ENCODE measurements at regions not wholly inside any gene's neighbourhood (a gene's known extent, or its start where the extent isn't known, plus 50 kb on each side); places are given as distances from the start of the nearest gene placed in this dataset.

GRCh38 chr2:103525756-103526155, 763.9 kb downstream of the TMEM182 start:
- DNase-seq, result no peak

GRCh38 chr2:103526757-103527156, 764.9 kb downstream of the TMEM182 start:
- no peak for DNase-seq

- no peak for DNase-seq
These were observed 765.4 kb downstream of the TMEM182 start for GRCh38 chr2:103527278-103527677.

- no peak for DNase-seq
These were observed 768.1 kb downstream of the TMEM182 start for GRCh38 chr2:103529798-103530502.

DNA sequence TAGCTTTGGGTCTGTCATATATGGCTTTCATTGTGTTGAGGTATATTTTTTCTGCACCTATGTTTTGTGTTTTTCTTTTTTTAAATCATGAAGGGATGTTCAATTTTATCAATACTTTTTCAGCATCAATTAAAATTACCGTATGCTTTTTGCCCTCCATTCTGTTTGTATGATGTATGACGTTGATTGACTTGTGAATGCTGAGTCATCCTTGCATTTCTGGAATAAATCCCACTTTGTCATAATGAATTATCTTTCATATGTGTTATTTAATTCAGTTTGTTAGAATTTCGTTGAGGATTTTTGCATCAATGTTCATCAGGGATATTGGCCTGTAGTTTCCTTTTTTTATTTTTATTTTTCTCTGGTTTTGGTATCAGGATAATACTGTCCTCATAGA, 790.9 kb downstream of the TMEM182 start:
- no peak for DNase-seq

- DNase-seq, result no peak
These were observed 833.0 kb downstream of the TMEM182 start for GRCh38 chr2:103594823-103595222.

DNA sequence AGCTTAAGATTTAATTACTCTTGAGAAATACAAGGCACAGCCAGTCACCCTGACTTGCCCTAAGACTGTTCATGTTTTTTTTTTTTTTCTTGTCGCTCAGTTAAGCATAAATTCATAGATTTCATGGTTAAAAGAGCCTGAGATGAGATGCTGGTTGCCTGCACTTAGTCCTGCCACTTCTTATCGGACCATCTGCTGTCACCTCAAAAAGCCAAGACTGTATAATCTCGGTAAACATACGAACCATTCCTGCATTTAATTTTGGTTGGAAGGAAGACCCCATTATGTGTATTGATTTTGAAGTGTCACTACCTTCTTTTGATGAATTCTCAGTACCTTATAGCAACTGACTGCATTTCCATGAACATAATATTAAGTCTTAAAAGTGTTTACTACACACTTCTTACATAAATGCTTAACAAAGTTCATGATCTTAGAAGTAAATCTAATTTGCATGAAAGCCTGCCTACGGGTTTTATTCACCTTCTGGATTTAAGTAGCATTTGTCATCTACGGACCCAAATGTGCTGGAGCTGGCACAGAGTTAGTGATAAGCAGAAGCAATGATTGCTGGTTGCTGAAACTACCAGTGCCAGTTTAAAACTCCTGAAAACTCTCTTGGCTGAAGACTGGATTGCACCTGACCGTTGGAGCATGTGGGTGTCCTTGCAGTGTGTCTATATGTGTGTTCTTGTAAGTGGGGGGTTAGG, 843.4 kb downstream of the TMEM182 start:
- DNase-seq, result no peak

GRCh38 chr2:103615611-103616105, 853.8 kb downstream of the TMEM182 start:
- no peak for DNase-seq

DNA sequence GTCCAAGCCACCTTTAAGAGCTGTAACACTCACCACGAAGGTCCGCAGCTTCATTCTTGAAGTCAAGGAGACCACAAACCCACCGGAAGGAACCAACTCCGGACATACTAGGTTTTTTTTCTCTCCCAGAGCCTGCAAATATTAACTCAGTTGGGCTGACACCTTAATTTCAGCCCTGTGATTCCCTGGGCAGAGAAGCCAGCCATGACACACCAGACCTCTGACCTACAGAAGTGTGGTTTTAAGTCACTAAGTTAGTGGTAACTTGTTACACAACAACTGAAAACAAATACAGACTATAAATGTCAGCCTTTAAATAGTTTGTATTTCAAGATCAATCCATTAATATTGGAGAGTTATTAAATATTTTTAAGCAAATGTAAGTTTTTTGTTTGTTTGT, 855.1 kb downstream of the TMEM182 start:
- no peak for DNase-seq

DNA sequence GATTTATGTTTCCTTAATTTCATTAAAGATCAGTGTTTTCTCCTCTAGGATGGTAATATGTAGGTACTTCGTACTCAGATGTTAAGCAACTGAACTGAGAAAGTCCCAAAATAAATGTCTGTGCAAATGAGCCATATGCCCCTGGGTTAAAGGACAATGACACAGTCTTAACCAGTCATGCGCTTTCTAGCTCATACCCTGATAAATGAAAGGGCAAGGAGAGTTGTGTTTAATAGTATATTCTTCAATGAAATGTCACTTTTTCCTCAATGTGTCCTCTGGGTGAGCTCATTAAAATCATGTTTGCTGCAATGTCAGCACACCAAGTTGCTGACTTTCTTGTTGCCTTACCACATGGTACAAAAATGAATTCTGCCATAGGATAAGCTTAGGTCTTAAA, 856.3 kb downstream of the TMEM182 start:
- DNase-seq, result no peak

GRCh38 chr2:103627301-103627700, 865.5 kb downstream of the TMEM182 start:
- DNase-seq, result no peak

- DNase-seq, result no peak
These were observed 877.1 kb downstream of the TMEM182 start for GRCh38 chr2:103638978-103639377.

DNA sequence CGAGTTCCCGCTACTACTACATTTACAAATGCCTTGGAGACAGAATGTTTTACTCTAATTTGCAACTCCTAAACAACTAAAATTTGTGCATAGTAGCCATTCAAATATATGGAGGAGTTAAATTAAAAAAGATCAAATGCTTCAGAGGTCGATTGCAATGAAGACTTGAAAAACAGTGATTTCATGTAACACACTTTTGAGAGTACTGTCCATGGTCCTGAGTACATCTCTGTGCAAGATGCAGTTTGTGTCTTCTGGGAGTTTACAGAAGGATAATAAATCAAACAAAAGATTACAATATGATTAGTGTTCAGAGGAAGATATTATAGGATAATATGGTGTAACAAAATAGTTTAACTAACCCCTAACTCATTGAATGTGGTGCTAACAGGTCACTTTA, 894.7 kb downstream of the TMEM182 start:
- DNase-seq, result no peak

GRCh38 chr2:103660519-103660918, 898.7 kb downstream of the TMEM182 start:
- no peak for DNase-seq

GRCh38 chr2:103660947-103661346, 899.1 kb downstream of the TMEM182 start:
- DNase-seq, result no peak

GRCh38 chr2:103664690-103665089, 902.9 kb downstream of the TMEM182 start:
- DNase-seq, result no peak

GRCh38 chr2:103667335-103667884, 905.6 kb downstream of the TMEM182 start:
- no peak for DNase-seq

GRCh38 chr2:103669531-103669930, 907.7 kb downstream of the TMEM182 start:
- no peak for DNase-seq
